HG03196 (cell line): ENCODE measurements at regions not wholly inside any gene's neighbourhood (a gene's known extent, or its start where the extent isn't known, plus 50 kb on each side); places are given as distances from the start of the nearest gene placed in this dataset.
"Not testable (repeated sequence)": the region's sequence is repeated elsewhere in the genome, so short reads cannot be mapped to it uniquely, and the experiment has no call there.

Experiments
- ATAC-seq: cut with Tn5 transposase; IDR thresholded peaks from one replicate; pipeline ENCODE4 v1.9.1; 2021; ENCODE audit not compliant: unreplicated experiment

- no peak for ATAC-seq
Observed at GRCh38 chr5:98259595-98259994, 513.9 kb upstream of the RGMB start.

GRCh38 chr5:98263084-98263483 lies 510.4 kb upstream of the RGMB start:
- no peak for ATAC-seq

DNA sequence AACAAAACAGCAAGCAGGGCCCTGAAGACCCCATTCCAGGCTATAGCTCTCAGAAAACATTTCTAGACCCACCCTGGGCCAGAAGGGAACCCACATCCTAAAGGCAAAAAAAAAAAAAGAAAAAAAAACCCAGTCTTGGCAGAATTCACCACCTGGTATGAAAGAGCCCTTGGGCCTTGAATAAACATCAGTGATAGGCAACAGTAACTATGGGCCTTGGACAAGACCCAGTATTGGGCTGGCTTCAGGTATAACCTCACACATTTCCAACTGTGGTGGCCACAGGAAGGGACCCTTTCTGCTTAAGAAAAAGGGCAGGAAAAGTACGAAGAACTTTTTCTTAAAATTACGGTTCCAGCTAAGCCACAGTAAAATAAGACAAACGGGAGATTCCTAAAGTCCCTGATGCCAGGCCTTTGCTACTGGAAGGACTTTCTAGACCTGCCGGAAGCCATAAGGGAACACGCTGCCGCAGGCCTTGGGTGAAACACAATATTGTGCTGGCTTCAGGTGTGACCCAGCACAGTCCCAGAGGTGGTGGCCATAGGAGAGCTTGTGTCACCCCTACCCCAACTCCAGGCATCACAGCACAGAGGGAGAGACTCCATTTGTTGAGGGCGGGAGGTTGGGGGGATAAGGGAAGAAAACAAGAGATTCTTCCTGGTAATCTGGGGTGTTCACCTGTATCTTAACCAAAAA lies 505.2 kb upstream of the RGMB start:
- no peak for ATAC-seq

- ATAC-seq: no peak
Observed at GRCh38 chr5:98275980-98276379, 497.5 kb upstream of the RGMB start.

DNA sequence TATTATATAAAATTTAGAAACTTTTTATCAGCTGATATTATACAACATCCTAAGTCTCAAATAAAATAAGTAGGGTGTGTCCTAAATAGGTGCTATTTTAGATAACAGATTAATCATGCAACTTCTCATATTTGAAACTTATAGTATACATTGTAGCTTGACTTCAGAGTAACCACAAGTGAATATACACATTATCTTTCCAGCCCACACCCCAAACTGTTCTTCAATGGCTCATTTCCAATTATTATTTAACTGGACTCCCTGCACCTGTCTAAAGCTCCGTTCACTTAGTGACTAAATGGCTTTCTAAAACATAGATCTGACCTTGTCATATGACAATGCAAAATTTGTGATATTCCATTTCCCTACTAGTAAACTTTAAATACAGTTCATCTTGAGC lies 490.9 kb upstream of the RGMB start:
- no peak for ATAC-seq

- ATAC-seq: no peak
Observed at GRCh38 chr5:98292496-98292895, 481.0 kb upstream of the RGMB start.

DNA sequence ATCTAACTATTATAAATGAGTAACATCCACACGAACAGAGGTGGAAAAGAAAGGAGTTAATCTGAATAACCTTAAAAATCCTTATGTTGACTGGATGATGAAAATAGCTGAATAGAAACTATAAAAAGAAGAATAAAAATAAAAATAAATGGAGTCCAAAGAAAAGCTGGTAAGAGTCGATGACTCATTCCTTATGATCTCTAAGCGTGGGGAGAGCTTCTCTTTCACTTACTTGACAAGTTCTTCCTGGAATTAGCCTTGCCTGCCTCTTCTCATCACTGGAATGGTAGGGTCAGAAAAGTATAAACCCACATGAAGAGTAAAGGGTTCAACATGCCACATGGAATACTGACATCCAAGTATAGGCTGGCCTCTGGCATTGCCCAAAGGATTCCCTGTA lies 477.0 kb upstream of the RGMB start:
- no peak for ATAC-seq

GRCh38 chr5:98299435-98299834 lies 474.0 kb upstream of the RGMB start:
- no peak for ATAC-seq

DNA sequence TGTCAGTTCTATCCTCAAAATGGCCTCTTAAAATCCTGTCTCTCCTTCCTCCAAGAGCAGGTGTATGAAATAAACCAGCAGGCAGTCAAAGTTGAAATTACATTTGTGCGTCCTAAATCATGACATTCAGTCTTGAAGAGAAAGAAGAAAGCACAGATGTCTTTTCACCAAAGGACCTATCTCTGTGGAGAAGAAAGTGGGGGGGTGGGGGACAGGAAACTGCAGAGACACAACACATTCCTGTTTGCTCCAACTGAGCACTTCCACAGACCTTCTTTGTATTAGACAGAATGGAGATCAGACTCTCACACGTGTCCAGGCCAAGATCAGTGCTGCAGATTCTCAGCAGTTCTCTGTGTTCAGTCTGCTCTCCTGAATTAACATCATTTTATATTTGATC lies 471.9 kb upstream of the RGMB start:
- no peak for ATAC-seq

DNA sequence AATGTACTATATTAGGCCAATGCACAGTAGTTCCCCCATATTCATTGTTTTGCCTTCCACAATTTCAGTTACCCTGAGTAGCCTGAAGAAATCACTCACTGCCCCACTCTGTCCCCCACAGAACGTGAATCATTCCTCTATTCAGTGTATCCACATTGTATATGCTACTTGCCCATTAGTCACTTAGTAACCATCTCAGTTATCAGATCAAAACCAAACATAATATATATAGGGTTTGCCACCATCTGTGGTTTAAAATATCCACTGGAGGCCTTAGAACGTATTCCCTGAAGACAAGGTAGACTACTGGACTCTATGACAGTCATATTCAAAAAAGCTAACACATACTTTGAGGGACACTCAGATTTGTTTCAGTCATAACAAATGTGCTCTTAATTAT lies 465.7 kb upstream of the RGMB start:
- no peak for ATAC-seq

DNA sequence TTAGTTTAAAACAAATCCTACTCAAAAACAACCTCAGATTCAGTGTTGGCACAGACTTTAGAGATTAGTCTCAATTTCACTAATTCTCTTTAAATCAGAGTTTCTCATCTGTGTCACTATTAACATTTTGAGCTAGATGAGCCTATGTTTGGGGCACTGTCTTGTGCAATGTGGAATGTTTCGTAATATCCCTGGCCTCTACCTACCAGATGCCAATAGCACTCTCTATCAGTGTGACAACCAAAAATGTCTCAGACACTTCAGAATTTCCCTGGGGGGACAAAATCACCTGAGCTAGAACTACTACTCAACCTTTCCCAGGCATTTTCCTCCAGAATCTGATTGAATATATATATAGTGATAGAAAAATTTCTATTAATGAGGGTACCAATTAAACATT lies 465.2 kb upstream of the RGMB start:
- no peak for ATAC-seq

DNA sequence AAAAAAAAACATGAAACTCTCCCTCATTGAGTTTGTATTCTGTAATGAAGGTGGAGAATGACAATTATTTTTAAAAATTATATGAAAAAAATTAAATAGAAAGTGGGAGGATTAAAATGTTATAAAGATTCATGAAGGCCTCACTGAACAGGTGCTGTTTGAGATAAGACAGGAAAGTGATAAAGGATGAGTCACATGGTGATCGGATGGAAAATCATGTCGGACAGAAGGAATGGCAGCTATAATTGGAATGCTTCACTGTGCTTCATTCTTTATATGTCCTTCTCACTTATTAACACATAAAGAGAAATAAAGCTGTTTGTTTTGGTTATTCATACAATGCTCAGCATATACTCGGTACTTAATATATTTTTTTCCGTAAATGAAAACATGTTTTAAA lies 464.5 kb upstream of the RGMB start:
- ATAC-seq: no peak

DNA sequence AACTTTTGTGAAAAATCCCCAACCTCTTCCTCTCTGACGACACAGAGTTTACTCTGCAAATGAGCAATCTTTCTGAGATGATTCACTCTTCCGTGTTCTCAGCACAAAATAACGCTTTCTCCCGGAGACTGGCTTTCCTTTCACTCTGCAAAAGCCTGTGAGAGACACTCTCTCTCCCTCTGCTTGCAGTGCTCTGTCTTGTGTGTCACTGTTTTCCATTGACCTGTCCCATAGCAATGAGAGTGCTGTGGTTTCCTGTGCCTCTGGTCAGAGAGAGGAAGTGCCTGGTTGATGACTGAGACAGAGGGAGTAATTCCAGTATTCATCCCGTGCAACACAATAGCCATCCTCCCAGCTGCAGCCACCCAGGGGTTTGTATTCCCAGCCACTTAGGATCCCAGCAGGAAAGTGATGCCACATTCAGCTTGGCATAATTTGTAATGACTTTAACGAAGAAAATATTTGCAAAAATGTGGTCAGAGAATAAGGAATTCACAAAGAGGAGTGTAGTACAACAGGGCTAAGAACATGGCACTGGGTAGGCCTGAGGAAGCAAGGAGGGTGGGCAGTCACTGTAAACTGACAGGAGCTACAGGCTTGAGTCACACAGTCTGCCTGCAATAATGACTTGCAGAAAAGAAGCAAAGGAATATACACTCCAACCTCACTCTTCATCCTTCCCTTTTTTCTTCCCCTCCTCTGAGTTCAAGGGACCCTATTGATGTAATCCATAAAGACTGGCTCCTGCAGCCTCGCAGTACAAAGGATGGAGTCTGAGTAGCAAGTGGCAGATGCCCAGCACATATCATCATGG lies 463.5 kb upstream of the RGMB start:
- ATAC-seq: peak; percentile 84

- ATAC-seq: no peak
Observed at GRCh38 chr5:98314292-98314691, 459.2 kb upstream of the RGMB start.

DNA sequence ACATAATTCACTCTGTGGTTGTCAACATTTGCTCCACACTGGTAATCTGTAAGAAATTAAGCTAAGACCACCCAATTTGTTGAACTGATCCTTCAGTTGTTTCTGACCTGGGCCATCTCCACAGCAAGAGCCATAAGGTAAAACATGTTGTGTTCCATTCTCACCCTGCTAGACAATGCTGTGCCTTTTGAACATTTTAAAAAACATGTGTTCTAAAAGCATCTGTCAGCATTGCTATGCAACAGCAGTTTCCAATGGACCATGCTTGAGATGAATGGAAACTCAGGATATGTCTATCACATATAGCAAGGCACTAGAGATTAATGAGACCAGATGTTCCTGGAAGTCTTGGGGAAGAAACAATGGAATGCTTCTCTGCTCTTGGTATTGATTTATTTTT lies 455.1 kb upstream of the RGMB start:
- ATAC-seq: no peak

- no peak for ATAC-seq
Observed at GRCh38 chr5:98319299-98320011, 454.0 kb upstream of the RGMB start.

- ATAC-seq: no peak
Observed at GRCh38 chr5:98320343-98320742, 453.1 kb upstream of the RGMB start.

GRCh38 chr5:98321361-98321760 lies 452.1 kb upstream of the RGMB start:
- ATAC-seq: no peak

DNA sequence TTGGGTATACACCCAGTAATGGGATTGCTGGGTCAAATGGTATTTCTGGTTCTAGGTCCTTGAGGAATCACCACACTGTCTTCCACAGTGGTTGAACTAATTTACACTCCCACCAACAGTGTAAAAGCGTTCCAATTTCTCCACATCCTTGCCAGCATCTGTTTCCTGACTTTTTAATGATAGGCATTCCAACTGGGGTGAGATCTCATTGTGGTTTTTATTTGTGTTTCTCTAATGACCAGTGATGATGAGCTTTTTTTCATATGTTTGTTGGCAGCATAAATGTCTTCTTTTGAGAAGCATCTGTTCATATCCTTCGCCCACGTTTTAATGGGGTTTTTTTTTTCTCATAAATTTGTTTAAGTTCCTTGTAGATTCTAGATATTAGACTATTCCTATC lies 448.3 kb upstream of the RGMB start:
- ATAC-seq: not testable (repeated sequence)

GRCh38 chr5:98328015-98328414 lies 445.4 kb upstream of the RGMB start:
- ATAC-seq: no peak

- ATAC-seq: no peak
Observed at GRCh38 chr5:98330871-98331270, 442.6 kb upstream of the RGMB start.

GRCh38 chr5:98333921-98334320 lies 439.5 kb upstream of the RGMB start:
- no peak for ATAC-seq
